ENCODE measurements at regions not wholly inside any gene's neighbourhood (a gene's known extent, or its start where the extent isn't known, plus 50 kb on each side); places are given as distances from the start of the nearest gene placed in this dataset.
"Not testable (repeated sequence)": the region's sequence is repeated elsewhere in the genome, so short reads cannot be mapped to it uniquely, and the experiment has no call there.

DNA sequence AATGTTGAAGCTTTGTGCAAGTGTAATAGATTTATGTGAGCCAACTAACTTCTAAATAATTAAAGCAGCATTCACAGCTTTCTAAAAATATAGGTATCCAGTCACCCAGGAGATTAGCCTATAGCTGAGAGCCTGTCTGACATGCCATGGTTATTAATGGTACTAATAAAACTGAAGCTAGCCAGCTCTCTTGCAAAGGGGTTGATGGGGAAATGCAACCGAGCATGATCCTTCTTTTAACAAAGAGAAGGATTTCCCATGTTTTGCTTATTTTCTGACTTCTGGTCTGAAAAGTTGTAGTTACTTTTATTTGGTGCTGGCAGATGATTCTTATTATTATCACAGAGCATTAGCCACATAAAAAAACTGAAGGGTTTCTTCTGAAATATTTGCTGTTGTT lies 488.7 kb upstream of the CYLC2 start:
- DNase-seq (ENCODE audit: low spot score), result no peak

DNA sequence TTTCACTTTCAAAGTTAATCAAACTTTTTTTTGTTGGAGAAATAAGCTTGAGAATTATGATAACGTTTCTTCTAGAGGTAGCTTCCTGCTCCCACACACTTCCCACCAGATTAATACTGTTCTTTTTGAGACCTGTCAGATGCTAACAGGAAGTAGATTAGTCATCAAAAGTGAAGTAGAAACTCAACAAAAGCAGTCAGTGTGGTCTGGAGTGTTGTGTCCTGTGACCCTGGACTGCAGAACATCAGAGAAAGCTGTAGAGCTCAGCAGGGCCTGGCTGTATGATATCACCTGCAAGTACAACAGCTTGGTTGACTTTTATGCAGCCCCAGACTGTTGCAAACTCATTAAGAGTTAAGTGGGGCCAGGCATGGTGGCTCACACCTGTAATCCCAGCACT lies 495.7 kb upstream of the CYLC2 start:
- no peak for DNase-seq (ENCODE audit: low spot score)

DNA sequence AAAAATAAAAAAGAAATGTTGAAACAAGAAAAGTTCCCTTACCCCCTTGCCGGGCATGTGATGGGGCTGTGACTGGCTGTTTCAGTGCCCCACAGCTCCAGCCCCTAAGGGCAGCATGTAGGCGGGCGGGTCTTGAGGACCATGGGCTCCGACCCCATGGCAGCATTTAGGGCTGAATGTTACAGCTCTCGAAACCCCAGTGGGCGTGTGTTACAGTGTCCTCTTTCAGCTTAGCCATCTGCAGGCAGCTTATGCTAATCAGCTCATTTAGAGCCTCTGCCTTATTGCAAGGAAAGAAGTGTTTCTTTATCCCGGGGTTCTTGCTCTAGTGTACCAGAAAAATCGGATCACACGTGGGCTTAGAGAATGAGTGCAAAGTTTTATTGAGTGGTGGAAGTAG lies 497.4 kb upstream of the CYLC2 start:
- no peak for DNase-seq (ENCODE audit: low spot score)

DNA sequence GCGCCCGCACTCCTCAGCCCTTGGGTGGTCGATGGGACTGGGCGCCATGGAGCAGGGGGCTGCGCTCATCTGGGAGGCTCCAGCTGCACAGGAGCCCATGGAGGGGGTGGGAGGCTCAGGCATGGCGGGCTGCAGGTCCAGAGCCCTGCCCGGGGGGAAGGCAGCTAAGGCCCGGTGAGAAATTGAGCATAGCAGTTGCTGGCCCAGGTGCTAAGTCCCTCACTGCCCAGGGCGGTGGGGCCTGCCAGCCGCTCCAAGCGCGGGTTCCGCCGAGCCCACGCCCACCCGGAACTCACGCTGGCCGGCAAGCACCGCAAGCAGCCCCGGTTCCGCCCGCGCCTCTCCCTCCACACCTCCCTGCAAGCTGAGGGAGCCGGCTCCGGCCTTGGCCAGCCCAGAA lies 508.2 kb upstream of the CYLC2 start:
- not testable (repeated sequence) for DNase-seq (ENCODE audit: low spot score)

DNA sequence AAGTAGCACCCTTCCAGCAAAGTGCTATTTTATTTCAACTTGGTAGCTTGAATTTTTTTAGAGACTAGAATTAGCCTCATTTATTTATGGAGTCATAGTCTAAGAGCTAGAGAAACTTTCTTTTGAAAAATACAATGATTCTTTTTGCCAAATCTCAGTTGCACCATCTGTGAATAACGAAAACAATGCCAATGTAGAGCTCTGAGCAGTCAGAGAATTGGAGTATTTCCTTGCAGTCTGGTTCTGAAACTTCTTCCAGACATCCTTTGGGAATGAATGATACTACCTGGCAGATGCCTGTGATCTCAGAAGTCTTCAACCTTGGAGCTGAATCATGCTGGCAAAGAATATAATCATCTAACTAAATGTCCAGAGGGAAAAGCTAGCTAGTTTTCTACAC lies 511.5 kb upstream of the CYLC2 start:
- no peak for DNase-seq (ENCODE audit: low spot score)

DNA sequence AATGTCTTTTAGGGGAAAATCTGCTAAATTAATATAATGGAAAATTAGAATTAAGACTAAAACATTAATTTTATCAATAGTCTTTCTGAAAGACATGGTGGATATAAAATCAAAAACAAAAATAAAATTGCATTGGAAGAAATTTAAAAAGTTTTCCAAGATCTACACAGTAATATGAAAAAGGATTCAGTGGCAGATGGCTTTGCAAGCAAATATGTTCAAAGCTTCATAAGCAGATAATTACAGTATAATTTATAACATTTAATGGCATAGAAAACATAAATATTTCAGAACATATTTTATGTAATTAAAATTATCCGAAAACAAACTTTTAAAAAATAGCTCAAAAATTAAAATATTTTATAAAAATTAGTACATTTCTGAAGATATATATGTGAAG lies 512.4 kb upstream of the CYLC2 start:
- DNase-seq (ENCODE audit: low spot score), result no peak

DNA sequence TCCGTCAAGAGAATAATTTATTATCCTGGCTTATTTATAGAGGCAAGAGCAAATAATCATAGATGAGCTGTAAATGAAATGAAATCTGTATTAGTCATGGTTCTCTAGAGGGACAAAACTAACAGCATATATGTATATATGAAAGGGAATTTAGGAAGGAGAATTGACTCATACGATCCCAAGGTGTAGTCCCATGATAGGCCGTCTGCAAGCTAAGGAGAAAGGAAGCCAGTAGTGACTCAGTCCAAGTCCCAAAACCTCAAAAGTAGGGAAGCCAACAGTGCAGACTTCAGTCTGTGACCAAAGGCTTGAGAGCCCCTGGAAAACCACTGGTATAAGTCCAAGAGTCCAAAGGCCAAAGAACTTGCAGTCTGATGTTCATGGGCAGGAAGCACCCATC lies 515.9 kb upstream of the CYLC2 start:
- DNase-seq (ENCODE audit: low spot score), result no peak

DNA sequence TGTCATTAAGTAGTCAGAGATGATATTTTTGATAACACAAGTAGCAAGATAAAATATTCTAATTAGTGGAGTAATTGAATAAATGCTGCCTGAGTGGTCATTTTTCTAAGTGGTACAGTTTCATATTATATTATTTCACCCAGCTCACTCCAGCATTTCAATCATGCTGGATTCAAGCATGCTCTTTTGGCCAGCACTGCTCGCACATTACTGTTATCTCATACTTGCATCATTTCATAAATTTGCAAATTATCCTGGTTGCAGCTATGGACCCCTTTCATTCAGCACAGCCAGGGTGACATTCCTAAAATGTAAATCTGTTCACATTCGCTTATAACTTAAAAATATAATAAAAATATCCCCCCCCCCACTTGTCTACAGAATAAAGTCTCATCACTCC lies 520.8 kb upstream of the CYLC2 start:
- no peak for DNase-seq (ENCODE audit: low spot score)

DNA sequence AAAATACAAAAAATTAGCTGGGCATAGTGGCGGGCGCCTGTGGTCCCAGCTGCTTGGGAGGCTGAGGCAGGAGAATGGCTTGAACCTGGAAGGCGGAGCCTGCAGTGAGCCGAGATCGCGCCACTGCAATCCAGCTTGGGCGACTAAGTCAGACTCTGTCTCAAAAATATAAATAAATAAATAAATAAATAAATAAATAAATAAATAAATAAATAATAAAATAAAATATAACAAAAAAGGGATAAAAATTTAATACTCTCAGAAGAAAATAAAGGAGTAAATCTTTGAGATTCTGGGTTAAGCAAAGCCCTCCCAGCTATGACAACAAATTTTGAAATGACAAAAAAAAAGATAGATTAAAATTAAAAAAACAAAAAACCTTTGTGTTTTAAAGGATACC lies 525.7 kb upstream of the CYLC2 start:
- DNase-seq (ENCODE audit: low spot score), result not testable (repeated sequence)

DNA sequence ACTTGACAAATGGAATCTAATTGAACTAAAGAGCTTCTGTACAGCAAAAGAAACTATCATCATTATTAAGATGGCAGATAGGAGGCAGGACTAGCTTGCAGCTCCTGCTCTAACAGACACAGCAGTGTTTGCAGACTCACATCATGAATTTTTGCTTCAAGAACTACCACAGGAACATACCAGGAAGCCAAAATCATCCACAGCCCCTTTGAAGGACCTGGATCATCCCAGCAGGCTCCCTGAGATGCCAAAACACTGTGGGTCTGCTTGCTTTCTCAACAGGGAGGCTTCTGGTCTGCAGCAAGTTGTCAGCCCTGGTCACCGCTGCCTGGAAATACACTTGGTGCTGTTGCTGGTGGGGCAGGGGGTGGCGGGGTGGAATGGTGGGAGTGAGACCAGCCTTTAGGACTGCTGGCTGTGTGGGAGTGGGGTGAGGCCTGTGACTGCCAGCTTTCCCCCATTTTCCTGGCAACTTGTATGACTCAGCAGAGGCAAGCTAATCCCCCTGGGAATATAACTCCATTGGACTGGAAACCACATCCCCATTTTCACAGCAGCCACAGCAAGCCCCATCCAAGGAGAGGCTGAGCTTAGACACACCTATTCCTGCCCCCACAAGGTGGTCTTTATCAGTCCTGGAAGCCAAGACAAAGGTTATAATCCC lies 533.8 kb upstream of the CYLC2 start:
- no peak for DNase-seq (ENCODE audit: low spot score)

DNA sequence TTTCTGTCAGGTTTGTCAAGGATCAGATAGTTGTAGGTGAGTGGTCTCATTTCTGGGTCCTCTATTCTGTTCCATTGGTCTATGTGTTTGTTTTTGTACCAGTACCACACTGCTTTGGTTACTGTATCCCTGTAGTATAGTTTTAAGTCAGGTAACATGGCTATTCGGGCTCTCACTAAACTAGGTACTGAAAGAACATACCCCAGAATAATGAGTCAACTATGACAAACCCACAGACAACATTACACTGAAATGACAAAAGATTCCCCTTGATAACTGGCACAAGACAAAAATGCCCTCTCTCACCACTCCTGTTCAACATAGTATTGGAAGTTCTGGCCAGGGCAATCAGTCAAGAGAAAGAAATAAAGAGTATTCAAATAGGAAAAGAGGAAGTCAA lies 535.3 kb upstream of the CYLC2 start:
- DNase-seq (ENCODE audit: low spot score), result no peak

DNA sequence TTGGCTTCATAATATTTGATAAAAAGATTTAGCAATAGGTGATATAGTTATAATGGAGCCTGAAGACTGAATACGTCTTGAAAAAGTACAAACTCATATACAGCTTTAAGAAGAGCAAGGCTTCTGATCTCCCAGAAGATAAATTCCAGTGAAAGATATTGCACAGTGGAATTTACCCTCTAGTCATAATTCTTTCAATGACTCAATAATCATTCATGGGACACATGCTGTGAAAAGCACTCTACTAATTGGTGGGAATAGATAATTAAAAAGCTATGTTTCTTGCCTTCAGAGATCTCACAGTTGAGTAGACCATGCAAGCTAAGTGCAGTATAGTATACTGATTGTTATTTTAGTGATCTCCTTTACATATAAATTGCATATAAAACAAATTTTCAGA lies 538.6 kb upstream of the CYLC2 start:
- no peak for DNase-seq (ENCODE audit: low spot score)

DNA sequence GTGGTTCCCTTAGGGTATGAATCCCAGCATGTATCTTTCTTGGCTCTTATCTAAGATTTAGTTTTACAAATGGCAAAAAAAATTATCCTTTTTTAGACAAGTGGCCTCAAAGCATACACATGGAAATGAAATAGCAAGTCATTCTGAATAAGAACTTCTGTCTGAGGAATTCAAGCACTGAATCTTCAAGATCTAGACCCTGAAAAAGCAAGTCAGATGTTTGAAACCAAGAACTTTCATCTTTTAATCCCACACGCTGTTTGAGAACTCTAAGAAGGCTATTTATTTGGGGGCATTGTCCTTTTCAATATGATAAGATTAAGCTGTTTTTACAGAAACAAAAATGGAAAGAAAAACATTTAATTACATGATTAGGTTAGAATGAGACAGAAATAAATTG lies 549.2 kb upstream of the CYLC2 start:
- no peak for DNase-seq (ENCODE audit: low spot score)

DNA sequence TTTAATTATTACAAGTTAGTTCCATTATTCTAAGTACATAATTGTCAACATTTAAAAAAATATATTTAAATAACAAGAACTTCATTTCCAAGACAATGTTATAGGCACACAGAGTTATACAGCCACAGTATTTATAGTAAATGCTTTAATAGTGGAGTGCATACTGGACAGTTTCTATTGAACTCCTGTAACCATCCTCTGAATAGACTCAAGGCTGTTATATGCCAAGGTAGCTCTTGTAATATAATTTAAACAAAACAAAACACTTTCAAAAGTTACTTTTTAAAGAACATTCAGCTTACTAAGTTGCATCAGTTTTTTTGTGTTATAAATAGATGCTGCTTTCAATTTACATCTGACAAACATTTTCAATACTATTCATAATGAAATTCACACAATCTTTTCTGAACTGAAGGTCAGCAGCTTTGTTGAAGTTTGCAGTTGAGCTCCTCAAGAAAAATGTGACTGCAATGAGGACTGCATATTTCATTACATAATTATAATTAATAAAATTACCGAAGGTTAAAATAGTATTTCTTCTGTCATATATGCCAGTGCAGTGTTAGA lies 549.9 kb upstream of the CYLC2 start:
- DNase-seq (ENCODE audit: low spot score), result no peak

DNA sequence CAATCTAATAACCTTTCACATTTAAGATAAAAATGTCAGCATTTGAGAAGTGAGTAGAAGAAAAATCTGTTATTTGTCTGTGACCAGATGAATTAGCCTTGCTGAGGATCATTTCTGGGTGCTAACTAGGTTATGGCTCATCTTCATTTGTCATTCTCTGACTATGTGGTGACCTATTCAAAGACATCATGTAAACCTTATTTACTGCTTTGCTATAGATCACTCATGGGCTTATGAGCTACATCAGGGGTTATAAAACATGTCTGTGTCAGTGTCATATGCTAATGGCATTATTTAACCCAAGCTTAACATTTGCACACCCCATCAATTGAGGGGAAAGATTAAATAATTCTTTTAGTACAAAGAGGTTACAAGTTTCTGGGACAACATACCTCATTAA lies 555.5 kb upstream of the CYLC2 start:
- DNase-seq (ENCODE audit: low spot score), result no peak

DNA sequence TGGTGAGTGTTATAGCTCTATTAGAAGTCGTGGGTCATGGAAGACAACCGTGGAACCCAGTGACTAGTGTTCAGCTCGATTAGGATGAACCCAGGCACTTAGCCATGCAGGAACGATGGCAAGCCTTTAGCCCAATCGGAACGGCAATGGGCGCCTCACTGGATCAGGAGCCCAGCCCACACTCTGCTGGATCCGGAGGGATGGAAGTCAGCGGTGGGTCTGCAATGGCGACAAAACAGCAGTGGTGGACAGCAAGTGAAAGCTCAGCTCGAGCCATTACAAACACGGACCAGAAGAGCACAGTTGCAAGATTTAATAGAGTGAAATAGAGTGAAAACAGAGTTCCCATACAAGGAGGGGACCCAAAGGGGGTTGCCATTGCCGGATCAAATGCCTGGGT lies 558.5 kb upstream of the CYLC2 start:
- DNase-seq (ENCODE audit: low spot score), result not testable (repeated sequence)

DNA sequence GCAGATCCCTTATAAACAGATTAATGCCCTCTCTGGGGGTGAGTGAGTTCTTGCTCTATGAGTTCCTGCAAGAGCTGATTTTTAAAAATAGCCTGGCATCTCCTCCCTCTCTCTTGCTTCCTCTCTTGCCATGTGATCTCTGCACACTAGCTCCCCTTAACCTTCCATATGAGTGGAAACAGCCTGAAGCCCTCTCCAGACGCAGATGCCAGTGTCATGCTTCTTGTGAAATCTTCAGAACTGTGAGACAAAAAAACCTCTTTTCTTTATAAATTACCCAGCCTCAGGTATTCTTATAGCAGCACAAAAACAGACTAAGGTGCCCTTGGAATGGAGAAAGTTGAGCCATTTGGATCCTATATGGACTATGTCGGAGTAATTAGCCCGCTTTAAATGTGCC lies 559.7 kb upstream of the CYLC2 start:
- no peak for DNase-seq (ENCODE audit: low spot score)

DNA sequence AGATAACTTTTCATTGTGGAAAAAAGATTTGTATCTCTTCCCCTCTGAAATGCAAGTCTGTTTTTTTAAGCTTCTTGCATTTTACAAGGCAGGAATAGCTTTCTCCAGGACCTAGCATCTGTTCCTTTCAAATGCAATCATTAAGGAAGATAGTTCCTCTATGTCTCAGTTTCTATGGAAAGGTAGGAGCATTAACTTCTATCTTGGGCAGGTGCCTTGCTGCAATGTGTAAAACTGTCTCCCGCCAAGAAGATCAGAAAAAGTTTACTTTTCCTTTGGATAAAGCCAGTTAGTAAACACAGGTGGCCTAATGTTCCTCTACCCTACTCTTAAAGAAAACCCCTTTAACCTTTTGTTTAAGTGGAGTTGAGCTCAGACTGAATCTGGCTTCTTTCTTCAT lies 560.6 kb upstream of the CYLC2 start:
- DNase-seq (ENCODE audit: low spot score), result no peak

DNA sequence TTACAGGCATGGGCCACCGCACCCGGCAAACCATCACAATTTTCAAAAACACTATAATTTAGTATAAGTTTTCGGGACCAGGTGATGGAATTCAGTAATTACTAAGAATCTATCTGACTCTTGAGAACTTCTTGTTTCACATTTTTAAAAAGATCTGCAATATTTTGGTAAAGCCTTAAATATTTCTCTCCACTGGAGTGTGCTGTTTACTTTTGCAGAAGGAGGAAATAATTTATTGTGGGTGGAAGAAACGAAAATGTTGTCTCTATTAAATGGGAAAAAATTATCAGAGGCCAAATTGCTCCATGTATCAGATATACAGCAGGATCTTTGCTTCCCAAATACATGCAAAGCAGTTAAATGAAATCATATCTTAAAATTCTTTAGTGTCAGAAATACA lies 566.8 kb upstream of the CYLC2 start:
- DNase-seq (ENCODE audit: low spot score), result no peak

DNA sequence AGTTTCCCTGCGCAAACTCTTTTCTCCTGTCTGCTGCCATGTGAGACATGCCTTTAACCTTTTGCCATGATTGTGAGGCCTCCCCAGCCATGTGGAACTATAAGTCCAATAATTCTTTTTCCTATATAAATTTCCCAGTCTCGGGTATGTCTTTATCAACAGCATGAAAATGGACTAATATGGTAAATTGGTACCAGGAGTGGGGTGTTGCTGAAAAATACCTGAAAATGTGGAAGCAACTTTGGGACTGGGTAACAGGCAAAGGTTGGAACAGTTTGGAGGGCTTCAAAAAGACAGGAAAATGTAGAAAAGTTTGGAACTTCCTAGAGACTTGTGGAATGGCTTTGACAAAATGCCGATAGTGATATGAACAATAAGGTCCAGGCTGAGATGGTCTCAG lies 578.9 kb upstream of the CYLC2 start:
- not testable (repeated sequence) for DNase-seq (ENCODE audit: low spot score)

DNA sequence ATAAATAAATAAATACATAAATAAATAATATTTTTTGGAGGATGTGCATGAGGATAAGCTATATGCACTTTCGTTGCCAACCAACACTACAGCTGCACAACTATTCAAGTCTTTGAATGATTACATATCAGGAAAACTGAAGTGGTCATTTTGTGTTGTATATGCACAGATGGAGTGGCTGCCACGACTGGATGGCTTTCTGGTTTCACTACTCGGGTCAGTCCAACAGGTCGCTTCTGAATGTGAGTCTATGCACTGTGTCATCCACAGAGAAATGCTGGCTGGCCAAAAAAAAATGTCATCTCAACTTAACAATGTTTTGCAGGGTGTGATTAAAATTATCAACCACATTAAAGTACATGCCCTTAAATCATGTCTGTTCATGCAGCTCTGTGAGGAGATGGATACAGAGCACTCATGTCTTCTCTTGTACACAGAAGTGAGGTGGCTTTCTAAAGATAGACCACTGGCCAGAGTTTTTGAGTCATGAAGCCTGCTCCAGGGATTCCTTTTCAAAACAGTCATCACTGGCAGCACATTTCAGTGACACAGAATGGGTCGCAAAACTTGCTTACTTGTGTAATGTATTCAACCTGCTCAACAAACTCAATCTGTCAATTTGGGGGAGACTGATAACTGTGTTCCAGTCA lies 589.8 kb upstream of the CYLC2 start:
- DNase-seq (ENCODE audit: low spot score), result no peak

DNA sequence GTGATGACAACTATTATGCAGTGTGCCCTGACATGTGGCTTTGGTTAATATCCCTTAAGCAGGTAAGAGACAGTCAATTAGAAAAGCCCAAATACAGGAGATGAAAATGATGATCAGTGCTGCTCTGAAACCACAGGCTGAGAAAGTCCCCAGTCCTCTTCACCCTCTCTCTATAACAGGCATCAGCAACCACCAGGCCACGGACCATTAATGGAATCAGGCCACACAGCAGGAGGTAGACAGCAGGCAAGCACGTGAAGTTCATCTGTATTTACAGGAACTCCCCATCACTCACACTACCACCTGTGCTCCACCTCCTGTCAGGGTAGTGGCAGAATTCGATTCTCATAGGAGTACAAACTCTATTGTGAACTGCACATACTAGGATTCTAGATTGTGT lies 591.6 kb upstream of the CYLC2 start:
- no peak for DNase-seq (ENCODE audit: low spot score)

DNA sequence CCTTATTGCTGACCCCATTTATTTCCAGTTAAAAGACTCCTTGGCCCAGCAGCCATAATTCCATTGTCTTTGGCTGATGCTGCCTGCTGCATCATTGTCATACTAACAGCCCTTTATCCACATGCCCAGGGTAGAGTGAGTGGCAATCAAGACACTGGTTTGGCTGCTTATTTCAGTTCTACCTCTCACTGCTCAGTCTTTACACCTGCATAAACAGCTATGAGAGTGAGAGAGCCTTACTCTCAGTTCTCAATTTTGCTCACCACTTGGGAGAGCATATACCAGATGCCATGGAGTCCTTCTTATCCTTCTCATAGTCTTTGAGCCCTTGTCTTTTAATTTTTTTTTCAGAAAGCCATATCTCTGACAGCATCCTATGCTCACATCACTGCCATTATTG lies 596.9 kb upstream of the CYLC2 start:
- no peak for DNase-seq (ENCODE audit: low spot score)

DNA sequence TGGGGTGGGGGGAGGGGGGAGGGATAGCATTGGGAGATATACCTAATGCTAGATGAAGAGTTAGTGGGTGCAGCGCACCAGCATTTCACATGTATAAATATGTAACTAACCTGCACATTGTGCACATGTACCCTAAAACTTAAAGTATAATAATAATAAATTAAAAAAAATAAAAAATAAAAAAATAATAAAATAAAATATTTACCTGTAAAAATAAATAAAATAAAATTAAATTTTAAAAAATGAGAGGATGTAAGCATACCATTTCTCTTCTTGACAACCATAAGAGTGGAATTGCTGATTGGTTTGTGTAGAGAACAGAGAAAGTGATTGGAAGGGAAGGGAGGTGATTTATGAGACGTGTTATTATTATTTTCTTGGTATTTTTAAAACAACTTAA lies 609.5 kb upstream of the CYLC2 start:
- DNase-seq (ENCODE audit: low spot score), result not testable (repeated sequence)
